ENCODE measurements at regions not wholly inside any gene's neighbourhood (a gene's known extent, or its start where the extent isn't known, plus 50 kb on each side); places are given as distances from the start of the nearest gene placed in this dataset.

DNA sequence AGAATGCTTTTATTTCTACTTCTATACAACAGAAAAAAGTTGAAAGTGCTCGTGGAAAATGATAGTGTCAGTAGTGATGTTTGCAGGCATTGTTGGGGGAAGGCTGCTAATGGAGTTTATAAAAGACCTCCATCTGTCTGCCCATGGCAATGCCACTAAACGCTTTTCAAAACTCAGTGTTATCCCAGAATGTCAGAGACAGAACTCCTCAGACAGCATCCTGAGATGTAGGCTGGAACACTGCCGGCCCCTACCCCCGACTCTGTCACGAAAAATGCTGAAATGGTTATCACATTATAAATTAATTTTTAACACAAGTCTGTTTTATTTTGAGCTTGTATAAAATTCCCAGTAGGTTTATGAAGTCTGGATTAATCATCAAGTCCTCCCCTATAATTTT is 128.9 kb downstream of the HS3ST1 start:
- H4K20me1 ChIP-seq (ENCODE audit: insufficient read depth, low read length) = no peaks in the 10 kb centered on the region
- no peak overlapping the region for H2BK15ac ChIP-seq (ENCODE audit: low read depth, low read length)
- ChIA-PET POLR2A (ENCODE audit: unreplicated experiment) (no interaction called here), CTCF (no interaction called here)
- no peak overlapping the region for H4K8ac ChIP-seq (ENCODE audit: low read depth in 2 of 2, low read length in 2 of 2)
- no TSS peak for BruUV-seq (replicated peaks)
- no peaks in the 10 kb centered on the region for H3K36me3 ChIP-seq (ENCODE audit: control insufficient read depth, insufficient read depth, low read length)
- no peak overlapping the region for H3K18ac ChIP-seq (ENCODE audit: low read depth, low read length)
- H2AK9ac ChIP-seq (replicated peaks; ENCODE audit: low read depth, low read length, poor library complexity) = no peak overlapping the region
- H3K4me1 ChIP-seq (ENCODE audit: control insufficient read depth, insufficient read depth, low read length) = no peaks in the 10 kb centered on the region
- no peak overlapping the region for H4K5ac ChIP-seq (ENCODE audit: low read depth, low read length)
- H3K23ac ChIP-seq (ENCODE audit: low read depth, low read length) = no peak overlapping the region
- no peaks in the 10 kb centered on the region for H3K27me3 ChIP-seq (ENCODE audit: control insufficient read depth, insufficient read depth, low read length)
- TF ChIP-seq SMC3 (IDR thresholded peaks at IDR 0.05; ENCODE audit: low read depth, low read length) (no peak), CTCF (conservative IDR thresholded peaks at IDR 0.05; ENCODE audit: low read depth, low read length) (no peak), NFE2L2 (IDR thresholded peaks at IDR 0.05; ENCODE audit: low read depth, low read length) (no peak), CHD1 (IDR thresholded peaks at IDR 0.05; ENCODE audit: low read depth, low read length) (no peak)
- TF ChIP-seq, protein P1, sequence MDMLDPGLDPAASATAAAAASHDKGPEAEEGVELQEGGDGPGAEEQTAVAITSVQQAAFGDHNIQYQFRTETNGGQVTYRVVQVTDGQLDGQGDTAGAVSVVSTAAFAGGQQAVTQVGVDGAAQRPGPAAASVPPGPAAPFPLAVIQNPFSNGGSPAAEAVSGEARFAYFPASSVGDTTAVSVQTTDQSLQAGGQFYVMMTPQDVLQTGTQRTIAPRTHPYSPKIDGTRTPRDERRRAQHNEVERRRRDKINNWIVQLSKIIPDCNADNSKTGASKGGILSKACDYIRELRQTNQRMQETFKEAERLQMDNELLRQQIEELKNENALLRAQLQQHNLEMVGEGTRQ (IDR thresholded peaks at IDR 0.05; ENCODE audit: low read depth, low read length) = no peak
- no peaks in the 10 kb centered on the region for H3K79me1 ChIP-seq (ENCODE audit: low read depth in 1 of 2, low read length in 2 of 2)
- no peak overlapping the region for H3K4me2 ChIP-seq (ENCODE audit: low read depth, low read length)
- H4K91ac ChIP-seq (ENCODE audit: insufficient read depth, low read depth, low read length) = no peak overlapping the region
- no peak overlapping the region for H2AK5ac ChIP-seq (ENCODE audit: low read depth, low read length)
- intact Hi-C loops (cut with micrococcal nuclease) = no loop called here
- no peak for ATAC-seq (ENCODE audit: low read depth)
- H3K27ac ChIP-seq (ENCODE audit: insufficient read depth, low read length) = no peak overlapping the region
- H3K4me3 ChIP-seq (ENCODE audit: insufficient read depth, low read depth, low read length) = no peak overlapping the region
- H3K9me3 ChIP-seq (ENCODE audit: control insufficient read depth, insufficient read depth, low read length) = no peaks in the 10 kb centered on the region; the same call in 1 of the 2 replicates
- no peak overlapping the region for H2BK5ac ChIP-seq (ENCODE audit: low read depth, low read length, poor library complexity, severe bottlenecking)
- DNase-seq = no peak
- in situ Hi-C loops (cut with MboI; ENCODE audit: low sequenced_read_pairs) = no loop called here
- no peak overlapping the region for H3K56ac ChIP-seq (ENCODE audit: extremely low read depth, insufficient read depth, low read length)
- H3K14ac ChIP-seq (replicated peaks; ENCODE audit: low read depth, low read length) = no peak overlapping the region
- H2BK20ac ChIP-seq (ENCODE audit: low read depth, low read length) = no peak overlapping the region
- no peak overlapping the region for H2BK120ac ChIP-seq (ENCODE audit: low read depth, low read length)
- dilution Hi-C loops (cut with HindIII; ENCODE audit: low sequenced_read_pairs, unreplicated experiment) = no loop called here
- H3K9ac ChIP-seq (ENCODE audit: low read depth, low read length) = no peak overlapping the region
- WGBS, 2 experiments (ENCODE audit: extremely low coverage in 2 of 2, insufficient read length in 1 of 2) = no CpG with 5 or more reads among the region's 5 CpGs
- no peaks in the 10 kb centered on the region for H3K9me1 ChIP-seq (ENCODE audit: insufficient read depth, low read length)
- H2AFZ ChIP-seq (replicated peaks; ENCODE audit: low read length, poor library complexity) = no peak overlapping the region
- no peak overlapping the region for H3K4ac ChIP-seq (ENCODE audit: low read depth, low read length)

Measured in IMR-90 (cell line).